ENCODE measurements at regions not wholly inside any gene's neighbourhood (a gene's known extent, or its start where the extent isn't known, plus 50 kb on each side); places are given as distances from the start of the nearest gene placed in this dataset.
"Not testable (repeated sequence)": the region's sequence is repeated elsewhere in the genome, so short reads cannot be mapped to it uniquely, and the experiment has no call there.

DNA sequence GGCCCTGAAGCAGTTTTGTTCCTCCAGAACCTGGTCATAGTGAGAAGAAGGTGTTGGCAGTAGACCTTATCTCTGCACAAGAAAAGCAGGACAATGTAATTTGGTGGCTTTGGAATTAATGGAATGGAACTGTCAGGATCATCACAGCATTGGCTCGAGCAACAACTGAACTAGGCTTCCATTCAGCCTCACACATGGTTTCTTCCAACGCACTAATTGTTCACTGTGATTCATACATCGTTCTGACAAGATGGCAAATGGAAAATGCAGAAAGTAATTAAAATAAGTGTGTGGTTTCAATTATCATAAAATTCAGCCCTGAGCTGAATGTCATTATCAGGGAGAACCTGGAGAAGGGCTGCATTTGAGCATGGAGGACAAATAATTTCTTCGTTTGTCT, 80.6 kb downstream of the MFSD1 start:
- DNase-seq (ENCODE audit: low read depth): peak; percentile 3

DNA sequence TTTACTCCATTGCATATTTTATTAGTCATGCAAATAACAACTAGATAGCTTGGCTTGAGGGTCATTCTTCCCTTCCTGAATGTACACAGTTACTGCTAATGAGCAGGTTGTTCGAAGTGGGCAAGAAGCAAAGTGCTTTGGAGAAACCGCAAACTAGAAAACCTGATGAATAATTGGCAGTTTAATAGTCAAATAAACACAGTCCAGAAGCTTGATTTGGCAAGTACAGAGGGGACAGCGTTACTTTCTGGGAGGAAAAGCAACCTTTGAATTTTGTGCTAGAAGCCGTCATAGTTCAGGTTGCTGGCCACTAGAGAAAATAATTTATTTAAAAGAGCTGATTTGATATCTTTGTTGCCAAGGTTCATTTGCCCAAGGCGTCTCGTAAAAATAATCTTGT, 94.9 kb downstream of the MFSD1 start:
- DNase-seq (ENCODE audit: low read depth): no peak

DNA sequence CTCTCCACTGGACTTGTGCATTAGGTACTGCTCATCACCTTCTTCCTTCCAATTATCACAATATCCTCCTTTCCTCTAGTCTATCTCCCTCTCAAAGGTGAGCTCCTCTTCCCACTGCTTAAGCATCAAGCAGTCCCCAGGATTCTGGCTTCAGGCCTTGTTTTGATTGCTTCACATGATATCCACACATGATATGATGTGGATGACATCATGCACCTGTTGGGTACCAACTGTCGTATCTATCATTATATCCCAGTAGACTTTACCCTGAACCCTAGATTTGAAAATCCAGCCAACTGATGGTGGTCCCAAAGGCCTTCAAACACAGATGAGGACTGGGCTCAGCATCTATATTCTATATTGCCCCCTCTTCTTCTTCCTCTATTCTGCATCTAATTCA, 104.9 kb downstream of the MFSD1 start:
- no peak for DNase-seq (ENCODE audit: low read depth)

DNA sequence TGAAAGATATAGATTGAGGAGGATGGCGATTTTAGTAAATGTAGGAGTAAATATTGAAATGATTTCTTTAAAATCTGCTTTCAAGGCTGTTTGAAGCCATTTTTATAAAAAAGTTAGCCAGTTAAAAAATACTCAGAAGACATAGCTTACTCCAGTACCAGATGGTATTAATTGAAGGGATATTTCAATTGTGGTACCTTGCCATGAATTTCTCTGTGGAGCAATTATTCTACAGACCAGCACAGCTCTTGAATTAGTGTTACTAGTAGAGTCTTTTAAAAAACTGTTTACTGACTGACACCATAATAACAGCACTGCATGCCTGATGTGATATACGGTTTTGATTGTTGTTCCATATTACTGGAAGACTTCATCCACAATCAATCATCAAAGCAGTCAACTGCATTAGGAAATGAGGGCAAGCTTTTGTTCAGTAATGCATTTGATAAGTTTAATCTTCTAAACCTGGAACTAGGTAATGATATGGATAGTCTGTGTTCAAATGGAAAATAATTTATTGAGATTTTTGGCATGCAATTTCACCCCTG, 106.4 kb downstream of the MFSD1 start:
- DNase-seq (ENCODE audit: low read depth): no peak

DNA sequence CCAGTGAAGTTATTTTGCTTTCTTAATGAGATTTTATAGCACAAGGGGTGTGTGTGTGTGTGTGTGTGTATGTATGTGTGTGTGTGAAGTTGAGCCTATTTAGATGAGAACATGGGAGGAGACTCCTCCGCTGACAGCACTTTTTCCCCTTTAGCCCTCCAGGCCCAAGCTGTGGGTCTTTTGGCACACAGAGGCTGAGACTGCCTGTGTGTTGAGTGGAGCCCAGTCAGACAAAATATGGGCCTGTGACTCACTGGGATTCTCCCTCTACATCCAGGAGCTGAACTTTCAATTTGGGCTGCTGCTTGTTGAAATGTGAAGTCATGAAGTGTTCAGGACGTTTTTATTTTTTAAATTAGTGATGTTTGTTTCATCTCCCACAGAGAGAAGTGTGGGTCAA, 108.0 kb downstream of the MFSD1 start:
- DNase-seq (ENCODE audit: low read depth): peak; percentile 55

DNA sequence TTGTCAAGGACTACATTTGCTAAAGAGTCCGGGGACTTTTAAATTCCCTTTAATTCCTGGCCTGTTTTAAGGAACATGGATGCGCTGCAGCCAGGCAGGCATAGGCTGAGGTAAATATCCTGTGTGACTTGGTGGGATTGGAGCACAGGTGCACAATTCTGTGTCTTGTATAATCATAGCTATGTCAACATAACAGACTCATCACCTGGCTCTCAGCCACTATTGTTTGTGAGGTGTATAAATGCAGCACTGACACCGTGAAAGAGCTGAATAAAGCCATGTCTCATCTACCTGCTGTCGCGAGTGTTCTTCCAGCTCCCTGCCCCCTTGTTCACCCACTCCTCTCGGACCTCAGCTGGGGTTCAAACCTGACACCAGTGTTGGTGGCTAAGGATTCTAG, 109.7 kb downstream of the MFSD1 start:
- no peak for DNase-seq (ENCODE audit: low read depth)

DNA sequence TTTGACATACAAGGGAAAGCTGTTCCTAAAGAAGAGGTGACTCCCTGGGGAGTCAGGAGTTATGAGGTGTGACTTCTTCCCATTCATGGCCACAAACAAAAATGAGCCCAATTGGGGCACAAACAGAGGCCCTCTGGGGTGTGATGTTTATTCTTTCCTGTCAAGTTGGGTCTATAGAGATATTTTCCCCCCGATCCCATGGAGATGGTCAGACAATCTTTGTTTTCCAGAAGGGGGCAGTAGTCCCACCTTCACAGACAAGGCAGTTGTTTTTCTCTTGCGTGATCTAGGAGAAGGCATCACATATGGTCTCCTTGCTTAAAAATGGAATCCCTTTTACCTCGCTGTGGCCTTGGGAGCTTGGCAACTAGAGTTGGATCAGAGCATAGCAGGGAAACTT, 110.3 kb downstream of the MFSD1 start:
- DNase-seq (ENCODE audit: low read depth): no peak

DNA sequence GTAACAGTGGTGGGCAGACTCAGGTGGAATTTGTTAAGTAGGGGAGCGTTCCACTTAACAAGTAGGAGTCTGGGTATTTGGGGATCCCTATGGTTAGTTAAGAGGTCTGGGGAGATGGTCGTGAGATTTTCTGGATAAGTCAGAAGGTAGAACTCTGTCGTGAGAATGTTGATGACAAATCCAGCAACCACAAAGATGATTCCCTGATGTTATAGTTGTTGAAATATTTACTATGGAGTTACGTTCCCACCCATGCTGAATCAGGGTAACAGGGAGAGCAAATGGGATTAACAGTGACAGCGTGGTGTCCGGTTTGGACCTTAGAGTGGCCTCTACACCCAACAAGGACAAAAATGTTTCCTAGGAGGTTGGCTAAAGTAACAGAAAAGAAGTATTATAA, 110.8 kb downstream of the MFSD1 start:
- DNase-seq (ENCODE audit: low read depth): peak; percentile 26

DNA sequence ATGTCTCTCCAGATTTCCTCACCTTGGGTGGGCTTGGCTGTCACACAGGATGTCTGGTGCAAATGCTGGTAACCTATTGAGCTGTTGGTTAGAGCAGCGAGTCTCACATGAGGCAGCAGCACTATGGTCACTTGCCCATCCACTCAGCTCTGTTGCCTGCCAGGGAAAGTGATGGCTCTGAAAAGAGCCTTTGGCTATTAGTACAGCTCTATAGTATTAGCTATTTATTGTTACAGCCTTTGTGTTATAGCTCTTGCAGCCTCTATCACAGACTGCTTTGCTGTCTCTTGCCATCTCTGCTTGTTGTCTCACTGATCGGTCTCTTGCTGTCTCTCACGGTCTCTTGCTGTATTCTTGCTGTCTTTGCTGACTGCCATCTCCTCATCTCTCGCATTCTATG, 114.3 kb downstream of the MFSD1 start:
- DNase-seq (ENCODE audit: low read depth): no peak

DNA sequence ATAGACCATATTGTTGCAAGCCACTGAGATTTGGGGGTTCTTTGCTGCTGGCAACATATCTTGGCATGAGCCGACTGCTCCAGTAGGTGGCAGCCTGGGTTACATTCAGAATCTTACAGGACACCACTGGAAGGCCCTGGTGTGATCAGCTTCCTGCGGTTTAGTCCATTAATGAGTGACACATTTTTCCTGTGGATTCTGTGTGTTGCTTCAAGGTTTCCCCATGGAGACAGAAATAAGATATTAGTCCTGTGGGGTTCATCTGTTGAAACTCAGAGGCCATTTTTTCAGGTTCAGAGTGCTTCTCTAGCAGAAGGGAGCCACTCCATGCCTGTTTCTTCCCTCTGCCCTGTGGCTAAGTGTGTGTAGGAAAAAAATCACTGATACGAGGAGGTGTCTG, 116.2 kb downstream of the MFSD1 start:
- DNase-seq (ENCODE audit: low read depth): peak; percentile 66

DNA sequence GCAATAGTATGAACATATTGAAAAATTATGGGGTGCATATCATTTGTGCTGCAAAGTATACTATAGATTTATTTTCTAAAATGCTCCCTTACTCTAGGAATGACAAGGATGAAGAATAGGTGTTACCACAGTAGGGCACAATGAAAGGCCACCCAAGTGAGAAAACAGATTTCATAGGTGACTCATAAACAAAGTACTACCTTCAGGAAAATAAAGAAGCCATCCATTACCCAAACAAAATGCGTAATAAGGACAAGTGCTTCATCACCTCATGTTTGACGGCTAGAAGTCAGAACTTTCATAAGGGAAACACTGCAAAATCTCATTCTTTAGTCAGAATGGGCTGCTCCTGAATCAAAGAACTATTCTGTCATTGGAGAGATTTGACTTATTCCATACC, 116.6 kb downstream of the MFSD1 start:
- DNase-seq (ENCODE audit: low read depth): no peak

DNA sequence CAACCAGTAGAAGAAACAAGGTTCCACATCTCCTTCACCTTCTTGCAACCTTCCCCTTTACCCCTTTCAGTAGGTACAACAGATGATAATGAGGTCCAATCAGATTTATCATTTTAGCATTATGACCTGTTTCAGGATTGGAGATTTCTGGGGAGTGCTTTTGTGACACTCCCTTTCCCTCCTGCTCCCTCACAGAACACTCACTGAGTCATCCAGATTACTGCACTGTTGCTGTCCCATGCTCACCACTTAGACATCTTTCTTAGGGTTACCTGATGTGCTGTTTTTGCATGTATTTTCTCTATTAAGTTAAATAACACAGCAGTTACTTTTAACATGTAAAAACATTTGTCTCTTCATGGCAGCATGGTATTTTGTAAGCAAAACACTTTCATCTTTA, 118.5 kb downstream of the MFSD1 start:
- no peak for DNase-seq (ENCODE audit: low read depth)

DNA sequence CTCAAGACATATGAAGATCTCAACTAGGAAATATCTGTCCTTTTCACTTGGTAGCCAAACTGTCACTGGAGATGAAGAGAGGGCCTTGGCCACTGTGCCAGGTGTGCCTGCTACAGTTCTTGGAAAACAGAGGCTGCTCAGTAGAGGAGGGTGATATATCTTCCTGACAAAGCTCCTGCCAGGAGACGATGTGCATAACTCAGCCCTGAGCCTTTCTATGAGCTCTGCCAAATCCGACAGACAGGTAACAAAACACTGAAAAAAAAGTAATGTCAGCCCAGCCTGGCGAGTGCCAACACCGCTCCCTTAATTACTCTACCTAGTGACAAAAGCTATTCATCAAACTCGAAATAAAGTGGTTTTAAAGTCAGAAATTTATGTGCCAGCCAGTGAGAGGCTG, 123.2 kb downstream of the MFSD1 start:
- DNase-seq (ENCODE audit: low read depth): no peak

DNA sequence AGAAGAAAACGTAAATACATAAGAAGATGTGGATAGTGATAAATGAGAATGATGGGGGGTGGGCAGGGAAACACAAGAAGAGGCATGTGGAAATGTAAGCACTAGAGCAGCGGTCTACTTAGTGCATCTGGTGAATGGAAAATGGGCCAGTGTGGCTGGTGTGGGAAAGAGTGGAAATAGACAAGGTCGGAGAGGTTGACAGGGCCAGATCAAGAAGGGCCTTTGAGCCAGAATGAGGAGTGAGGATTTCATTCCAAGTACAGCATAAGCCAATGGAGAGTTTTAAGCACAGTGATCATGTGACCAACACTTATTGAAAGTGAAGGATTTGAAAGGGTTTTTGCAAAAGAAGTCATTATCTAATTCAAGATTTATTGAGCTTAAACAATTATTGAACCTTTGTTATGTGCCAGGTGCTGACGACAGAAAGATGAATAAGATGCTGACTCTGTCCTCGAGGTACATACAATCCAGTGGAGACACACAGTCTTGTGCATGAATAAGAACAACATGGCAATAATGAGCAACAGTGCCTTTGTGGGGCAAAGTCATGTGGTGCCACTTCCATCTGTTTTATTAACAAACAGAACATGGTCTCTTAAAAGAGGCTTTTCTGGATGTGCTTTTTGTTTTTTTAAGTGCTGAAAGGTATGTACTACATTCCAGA, 124.1 kb downstream of the MFSD1 start:
- DNase-seq (ENCODE audit: low read depth): no peak

DNA sequence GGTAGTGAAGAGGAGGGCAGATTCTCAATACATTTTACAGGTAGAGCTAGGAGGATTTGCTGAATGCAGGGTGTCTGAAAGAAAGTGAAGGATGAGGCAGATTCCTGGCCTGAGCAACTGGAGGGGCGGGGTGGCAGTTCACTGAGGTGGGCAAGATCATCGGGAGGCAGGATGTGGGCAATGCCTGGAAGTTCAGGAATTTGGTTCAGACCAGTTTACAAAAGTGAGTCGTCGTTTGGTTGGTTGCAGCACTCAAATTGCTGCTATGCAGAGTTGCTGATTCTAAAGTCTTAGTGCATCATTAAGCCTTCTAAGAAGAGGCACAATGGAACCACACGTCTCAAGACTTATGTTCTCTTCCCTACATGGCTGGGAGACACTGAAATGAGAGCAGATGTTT, 134.0 kb downstream of the MFSD1 start:
- no peak for DNase-seq (ENCODE audit: low read depth)

DNA sequence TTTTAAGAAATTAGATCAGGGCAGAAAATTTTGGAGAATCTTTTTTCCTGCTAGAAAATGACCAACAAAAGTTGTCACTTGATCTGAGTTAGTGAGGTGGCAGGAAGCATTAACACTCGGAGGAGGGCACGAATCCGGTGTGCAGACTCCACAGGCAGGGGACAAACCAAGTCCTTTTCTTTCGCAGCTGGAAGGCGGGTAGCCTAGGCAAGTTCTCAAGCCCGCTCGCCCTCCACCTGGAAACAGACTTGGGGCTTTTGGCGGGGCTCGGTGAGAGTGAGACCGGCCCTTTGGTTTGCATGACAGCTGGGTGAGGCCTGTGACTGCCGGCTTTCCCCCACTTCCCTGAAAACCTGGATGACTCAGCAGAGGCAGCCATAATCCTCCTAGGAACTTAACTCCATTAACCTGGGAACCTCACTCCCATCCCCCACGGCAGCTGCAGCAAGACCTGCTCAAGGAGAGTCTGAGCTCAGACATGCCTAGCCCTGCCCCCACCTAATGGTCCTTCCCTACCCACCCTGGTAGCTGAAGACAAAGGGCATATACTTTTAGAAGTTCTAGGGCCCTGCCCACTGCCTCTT, 134.8 kb downstream of the MFSD1 start:
- DNase-seq (ENCODE audit: low read depth): no peak

DNA sequence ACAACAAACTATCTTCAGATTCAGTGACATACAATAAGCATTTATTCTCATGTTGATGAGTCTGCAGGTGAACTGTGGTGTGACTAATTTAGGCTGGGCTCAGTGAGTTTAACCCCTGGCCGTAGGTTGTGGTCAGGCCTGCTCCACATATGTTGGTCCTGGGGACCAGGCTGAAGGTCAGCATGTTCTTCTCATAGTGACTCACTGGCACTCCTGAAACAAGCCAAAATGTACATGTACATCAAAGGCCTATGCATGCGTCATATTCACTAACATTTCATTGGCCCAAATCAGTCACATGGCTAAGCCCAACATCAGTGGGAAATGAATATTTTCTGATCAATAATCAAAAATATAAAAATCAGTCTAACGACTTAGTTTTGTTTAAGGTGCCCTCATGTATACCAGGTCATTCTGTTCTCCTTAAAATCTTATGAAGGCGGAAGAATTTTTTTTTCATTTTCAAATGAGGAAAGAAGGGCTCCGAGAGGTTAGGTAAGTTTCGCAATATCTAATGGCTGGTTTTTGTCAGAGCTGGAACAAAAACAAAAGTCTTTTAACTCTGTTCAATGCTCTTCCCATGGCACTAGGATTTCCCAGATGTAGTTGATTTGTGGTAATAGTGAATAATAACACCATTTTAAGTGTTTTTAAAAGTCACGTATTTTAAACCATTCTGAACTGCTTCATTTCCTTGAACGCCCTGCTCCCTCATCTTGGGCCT, 148.5 kb downstream of the MFSD1 start:
- no peak for DNase-seq (ENCODE audit: low read depth)

DNA sequence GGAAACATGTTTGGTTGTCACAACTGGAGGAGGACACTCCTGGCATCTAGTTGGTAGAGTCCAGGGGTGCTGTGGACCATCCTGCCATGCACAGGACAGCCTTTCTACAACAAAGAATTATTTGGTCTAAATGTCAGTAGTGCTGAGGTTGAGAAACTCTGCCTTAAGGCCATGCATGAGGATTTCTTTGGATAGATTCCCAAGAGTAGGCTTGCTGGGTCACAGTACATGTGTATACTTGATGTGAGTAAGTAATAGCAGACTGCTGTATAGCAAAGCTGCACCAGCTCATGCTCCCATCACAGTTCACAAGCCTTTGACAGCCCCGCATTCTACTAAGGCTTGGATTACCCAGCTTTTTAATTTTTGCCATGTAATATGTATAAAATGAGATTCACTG, 151.3 kb downstream of the MFSD1 start:
- DNase-seq (ENCODE audit: low read depth): peak; percentile 7

DNA sequence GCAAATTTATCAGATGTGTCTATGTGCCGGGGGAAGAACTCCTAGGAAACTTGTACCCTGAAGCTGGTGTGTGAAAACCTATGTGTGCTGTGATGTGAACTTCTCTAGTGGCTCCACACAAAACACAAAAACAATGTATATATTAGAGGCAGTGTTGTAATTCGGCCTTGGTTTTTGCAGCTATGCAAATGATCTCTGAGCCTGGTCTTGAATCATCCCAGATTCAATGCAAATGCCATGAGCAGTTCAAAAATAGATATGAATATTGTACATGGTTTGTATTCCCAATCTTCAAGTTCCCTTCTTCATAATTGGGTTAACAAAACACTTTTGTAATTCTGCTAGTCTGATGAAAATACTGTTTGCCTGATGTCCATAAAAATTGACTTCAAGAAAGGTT, 152.6 kb downstream of the MFSD1 start:
- DNase-seq (ENCODE audit: low read depth): no peak

DNA sequence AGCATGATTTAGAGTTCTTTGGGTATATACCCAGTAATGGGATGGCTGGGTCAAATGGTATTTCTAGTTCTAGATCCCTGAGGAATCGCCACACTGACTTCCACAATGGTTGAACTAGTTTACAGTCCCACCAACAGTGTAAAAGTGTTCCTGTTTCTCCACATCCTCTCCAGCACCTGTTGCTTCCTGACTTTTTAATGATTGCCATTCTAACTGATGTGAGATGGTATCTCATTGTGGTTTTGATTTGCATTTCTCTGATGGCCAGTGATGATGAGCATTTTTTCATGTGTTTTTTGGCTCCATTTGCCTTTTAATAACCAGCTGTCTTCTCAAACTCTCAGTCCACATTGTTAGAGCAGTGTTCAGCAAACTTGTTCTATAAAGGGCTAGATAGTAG, 155.9 kb downstream of the MFSD1 start:
- not testable (repeated sequence) for DNase-seq (ENCODE audit: low read depth)

DNA sequence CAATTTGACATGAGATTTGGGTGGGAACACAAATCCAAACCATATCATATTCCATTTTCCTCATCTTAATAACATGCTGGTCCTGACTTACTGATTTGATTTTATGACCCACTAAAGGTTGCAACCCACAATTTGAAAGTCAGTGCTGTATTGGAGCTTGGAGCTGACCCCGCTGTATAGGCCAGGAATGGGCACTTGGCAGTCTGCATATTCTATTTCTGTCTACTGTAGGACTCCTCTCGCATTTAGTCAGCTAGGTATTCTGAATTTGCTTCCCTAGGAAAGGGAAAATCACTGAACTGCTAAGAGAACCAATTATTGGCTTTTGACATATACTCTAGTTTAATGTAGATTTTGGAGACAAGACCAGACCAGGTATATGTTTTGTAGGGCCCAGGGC, 157.0 kb downstream of the MFSD1 start:
- no peak for DNase-seq (ENCODE audit: low read depth)

DNA sequence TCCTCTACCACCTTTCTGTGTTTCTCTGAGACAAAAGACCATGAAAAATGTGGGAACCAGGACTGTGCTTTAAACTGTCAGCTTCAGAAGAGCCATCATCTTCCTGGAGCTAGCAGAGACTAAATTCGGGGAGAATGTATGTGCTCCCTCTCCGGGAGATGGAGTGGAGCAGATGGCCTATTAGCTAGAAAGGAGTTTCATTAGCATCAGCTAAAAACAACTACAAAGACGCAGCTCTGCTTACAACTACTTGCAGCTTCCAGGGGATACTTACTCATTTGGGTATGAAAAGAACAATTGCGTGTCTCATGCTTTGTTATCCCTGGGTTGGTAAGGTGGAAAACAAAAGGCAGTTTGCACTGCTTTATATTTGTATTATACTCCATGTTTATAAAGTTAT, 159.6 kb downstream of the MFSD1 start:
- no peak for DNase-seq (ENCODE audit: low read depth)

DNA sequence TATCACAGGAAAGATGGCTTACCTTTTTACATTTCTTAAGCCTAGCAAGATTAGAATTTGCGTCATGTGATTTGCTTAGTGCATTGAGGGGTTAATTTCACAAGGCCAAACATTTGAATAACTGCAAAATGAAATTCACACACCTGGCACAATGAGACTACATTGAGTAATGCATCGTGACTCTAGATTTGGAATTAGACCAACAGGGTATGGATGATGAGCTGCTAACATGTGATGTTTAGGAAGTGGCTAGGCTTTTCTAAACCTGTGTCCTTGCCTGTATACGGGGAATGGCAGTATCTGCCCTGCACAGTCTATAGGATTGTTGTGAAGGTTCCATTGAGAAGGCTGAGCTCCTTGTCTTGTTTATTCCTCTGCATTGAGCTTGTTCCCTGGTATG, 160.1 kb downstream of the MFSD1 start:
- DNase-seq (ENCODE audit: low read depth): no peak

Data from GM04504 (cell line).